8988T (cell line): ENCODE measurements at regions not wholly inside any gene's neighbourhood (a gene's known extent, or its start where the extent isn't known, plus 50 kb on each side); places are given as distances from the start of the nearest gene placed in this dataset.

Experiments
- DNase-seq: peaks from one replicate; pipeline ENCODE4 v3.0.0; 2011

DNA sequence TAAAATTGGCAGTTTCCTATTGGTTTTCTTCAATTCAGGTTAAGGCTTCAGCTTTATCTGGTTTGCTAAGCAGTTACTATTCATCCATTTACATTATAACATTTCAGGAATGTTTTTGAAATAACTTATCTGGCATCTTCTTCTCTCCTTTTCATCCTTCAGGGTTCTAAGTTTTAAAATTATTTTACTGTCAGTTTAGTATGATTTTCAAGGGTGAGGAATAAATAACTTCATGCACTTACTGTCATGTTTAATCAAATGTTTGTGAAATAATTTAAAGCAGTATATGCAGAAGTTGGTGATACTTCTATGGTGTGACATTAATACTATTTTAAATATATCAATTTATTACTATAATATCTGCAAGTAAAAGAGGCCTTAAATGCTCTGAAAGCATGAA is 338.1 kb upstream of the MMS22L start:
- no peak for DNase-seq

DNA sequence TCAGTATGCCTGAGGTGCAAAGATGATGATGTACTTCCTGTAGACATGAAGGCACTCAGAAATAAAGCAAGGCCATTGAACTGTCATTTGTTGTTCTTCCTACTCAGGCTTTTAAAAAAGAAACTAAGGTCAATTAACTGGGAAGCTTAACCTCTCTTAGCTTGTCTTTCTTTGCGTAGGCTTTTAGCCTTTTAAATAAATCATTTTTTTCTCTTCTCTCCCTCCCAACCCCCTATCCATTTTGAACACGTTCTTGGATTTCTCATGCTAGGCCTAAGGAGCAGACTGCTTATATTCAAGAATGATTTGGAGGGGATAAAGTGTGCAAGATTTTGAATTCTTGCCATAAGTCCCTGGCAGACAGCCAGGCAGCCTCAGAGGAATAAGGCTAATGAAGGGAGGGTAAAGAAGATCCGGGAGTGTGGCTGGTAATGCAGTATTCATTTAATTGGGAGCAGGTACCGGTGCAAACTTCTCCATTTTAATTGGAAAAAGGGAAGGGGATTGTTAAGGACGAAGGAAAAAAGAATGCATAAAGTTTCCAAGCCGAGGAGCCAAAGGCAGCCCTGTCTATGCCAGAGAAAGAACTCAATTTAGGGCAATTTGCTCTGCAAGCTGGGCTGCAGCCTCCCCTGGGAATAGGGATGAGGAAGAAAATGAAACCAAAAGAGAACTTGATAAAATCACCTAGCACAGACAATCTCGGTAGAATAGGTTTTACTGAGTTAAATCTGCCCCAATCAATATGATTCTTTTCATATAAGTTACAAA is 343.8 kb upstream of the MMS22L start:
- DNase-seq = no peak

DNA sequence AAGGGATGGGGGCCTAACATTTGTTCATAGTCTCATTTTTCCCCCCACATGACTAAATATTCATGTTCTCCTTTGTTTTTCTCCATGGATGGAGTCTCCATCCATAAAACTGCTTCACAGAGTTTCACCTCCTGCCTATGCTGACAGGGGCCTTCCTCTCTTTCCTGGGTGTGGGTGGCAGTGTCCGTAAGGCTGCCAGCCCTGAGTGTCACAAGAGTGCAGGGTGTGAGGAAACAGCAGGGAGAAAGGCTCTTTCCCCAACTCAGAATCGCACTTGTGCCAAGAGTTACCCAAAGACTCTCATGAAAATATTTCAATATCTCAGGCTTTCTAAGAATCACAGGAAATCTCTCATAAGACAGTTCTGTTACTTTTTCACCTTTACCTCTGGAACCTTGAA is 346.2 kb upstream of the MMS22L start:
- DNase-seq = no peak

DNA sequence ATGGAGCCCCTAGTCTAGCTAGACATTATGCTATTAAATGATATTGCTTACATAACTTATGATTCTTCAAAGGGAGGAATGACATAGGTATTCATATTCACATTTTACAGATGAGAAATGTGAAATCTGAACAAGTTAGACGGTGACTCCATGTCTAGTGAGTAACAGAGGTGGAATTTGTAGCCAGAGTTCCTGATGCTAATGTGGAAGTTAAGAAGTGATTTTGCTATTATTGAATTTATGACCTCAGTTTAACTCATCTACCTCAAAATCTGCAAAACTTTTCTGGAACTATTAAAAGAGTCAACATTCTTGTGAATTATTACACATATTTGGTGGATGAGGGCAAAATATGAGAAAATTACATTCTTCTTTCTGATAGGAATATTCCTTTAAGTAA is 347.6 kb upstream of the MMS22L start:
- no peak for DNase-seq

DNA sequence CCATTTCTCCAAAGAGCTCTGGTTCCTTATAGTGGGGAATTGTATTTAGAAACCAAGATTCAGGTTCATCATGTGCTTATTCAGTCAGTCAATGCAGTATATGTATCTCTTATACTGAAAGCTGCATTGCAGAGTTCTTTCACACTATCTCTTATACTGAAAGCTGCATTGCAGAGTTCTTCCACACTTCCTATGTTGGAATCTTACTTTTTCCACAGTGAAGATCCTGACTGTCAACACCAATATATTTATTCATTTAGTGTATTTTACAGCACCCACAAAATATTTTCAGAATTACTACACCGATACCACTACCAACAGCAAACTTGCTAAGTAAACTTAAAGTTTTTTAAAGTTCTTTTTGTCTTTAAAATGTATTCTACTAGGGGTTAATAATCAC is 349.3 kb upstream of the MMS22L start:
- no peak for DNase-seq

DNA sequence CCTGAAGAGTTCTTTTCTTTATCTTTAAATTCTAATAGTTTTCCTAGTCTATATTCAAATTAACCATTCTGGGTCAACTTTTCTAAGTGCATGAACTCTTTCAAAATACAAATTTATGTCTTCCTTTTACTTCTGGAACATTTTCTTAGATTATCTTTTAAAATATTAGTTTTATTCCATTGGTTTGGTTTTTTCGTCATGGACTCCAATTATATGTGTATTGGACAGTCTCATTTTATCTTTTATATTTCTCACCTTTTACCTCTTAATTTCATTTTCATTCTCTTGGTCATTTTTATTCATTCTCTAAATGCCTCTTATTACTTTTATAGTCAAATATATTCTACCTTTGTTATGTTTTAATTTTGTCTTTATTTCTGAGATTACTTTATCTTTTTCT is 356.7 kb upstream of the MMS22L start:
- no peak for DNase-seq

DNA sequence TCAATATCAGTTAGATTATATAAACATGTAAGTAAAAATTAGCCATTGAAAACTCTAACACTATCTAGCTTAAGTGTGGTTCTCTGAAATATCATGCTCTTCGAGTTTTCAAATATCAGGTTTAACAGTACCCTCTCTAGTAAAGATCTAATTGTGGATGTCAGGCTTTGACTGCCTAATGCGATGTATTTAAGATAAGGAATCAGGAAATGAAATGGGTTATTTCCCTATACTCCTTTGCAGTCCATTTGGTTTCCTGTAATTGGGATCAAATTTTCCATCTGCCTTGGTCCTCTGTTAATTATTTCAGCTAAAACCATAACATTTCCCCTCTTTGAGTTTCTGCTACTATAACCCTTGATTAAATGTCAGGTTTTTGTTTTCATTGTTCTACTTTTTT is 361.3 kb upstream of the MMS22L start:
- no peak for DNase-seq

DNA sequence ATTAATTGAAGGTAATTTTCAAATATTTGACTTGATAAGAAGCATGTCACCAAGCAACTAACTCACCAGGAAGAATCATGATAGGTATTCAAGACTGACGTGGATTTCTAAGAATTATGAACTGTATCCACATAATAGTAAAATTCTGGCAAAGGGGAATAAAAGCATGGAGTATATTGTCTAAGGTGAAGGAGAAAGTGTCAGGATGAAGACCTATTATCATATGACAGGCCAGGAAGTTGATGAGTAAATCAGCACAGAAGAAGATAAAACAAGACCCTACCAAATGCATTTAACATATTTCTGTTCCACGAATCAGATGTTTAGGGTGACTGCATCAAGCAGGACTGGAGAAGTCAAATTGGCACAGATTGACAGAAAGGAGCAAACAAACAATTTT is 362.7 kb upstream of the MMS22L start:
- no peak for DNase-seq

DNA sequence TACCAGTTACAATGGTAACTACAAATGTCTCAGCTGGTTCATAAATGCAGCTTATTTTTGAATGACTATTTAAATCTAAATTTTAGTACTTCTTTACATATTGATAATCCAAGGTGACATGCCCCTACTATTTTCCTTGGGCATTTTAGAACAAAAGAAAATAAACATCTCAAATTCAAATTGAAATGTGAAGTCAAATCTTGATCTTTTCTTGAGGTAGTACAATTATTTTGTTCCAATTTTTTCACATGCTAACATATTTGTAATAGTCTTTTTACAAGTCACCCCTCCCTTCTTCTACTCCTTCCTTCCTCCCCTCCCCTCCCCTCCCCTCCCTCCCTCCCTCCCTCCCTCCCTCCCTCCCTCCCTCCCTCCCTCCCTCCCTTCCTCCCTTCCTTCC is 370.1 kb upstream of the MMS22L start:
- no peak for DNase-seq

DNA sequence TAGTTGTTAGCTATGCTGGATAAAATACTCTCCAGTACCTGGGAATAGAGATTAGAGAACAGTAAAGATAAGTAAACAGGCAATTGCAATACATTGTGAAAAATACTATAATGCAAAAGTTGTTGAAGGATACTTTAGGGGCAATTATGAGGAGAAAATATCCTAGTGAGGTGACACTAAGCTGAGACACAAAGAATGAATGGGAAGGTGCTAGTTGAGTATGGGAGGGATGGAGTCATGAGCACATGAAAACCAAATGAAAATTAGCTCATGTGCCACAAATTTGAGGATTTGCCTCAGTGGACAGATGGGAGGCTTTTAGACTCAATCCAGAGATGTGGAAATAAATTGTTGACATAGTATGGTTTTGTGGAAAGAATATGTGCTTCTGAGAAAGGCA is 370.5 kb upstream of the MMS22L start:
- DNase-seq = no peak

DNA sequence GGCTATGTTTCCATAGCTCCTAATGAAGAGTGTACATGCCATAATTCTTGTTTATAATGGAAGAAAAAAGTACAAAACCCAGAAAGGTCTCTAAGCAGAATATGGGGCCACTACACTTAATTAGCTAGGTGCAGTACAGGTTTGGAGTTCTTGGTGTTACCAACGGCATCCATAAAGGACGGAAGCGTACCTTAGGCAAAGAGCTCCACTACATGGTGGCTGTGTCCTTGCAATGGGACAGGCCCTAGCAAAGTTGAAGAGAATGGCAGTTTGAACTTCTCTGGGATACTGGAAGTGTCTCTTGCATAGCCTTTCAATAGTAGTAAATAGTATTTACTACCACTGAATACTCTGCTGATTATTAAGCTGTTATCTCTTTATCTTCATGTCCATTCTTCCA is 371.7 kb upstream of the MMS22L start:
- no peak for DNase-seq

DNA sequence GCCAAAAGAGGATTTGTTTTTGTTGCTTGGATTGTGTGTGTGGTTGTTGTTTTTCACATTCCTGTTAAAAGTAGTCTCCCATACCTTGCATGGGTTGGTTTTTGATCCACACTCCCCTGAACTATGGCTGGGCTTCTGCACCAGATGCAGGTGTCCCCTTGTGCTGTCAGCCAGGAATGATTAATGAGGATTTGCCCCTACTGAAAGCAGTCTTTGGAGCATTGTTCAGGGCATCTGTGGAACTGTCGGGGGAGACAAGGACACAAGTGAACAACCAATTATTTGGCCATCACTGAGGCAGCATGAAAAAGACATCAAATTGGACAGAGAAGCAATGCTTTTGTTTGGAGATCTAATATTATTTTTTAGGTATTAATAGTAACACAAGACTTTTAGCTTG is 373.2 kb upstream of the MMS22L start:
- no peak for DNase-seq

DNA sequence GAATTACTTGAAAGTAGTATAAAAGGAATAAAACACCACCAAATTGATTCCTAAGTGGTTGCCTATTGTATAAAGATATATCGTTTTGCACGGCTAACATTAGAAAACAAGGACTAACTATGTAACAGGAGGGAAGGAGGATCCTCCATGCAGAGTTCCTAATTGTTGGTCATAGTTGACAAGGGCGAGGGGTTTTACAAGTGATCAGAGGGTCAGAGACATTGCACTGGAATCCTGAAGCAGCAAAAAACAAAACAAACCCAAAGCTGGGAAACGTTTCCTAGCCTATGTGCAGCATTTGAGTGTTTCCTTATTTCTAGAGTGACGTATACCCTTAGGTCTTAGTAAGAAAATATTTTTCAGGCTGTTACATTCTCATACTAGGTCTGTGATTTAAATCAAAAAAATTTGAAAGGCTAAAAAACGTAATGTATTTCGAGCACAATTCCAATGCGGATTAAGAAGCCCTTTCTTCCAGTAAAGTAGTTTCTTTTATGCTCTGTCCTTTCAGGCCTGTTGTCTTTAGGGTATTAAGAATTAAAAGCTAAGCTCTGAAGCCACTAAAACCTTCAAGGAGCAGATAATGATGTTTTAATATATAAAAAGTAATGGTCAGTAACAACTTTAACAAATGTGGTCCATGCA is 373.8 kb upstream of the MMS22L start:
- DNase-seq = no peak

DNA sequence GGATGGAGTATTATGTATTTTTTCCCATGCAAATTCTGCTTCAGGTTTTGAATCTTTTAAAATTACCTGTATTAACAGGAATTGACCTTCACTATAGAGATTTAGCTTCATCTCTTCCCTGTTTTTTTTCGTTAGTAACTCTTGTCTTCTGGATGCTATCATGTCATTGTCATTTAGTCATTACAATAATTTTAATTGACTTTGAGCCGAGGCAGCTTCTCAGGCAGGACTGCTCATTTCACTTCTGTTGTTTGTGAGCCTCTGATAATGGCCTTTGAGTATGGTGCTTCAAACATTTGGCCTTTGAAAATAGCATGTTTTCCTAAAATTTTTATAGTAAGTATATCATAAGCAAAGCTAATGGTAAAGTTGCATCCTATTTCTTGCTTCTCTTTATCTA is 375.1 kb upstream of the MMS22L start:
- no peak for DNase-seq

DNA sequence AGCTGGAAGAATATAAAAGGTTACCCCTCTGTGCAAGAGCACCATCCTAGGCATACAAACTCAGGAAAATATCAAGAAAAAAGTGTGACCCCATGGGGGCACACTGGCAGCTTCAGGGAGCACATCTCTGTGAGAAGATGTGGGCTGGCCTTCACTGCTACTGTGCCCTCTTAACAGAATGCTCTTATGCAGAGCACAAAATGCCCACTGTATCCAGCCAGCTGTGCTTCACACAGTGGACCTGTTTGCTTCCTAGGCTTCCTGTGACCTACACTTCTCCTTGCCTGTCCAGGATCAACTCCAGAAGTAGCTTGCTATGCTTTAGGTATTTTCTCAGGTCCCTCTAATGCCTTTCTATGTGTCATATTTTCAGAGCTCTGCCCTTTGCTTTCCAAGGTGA is 380.2 kb upstream of the MMS22L start:
- no peak for DNase-seq

DNA sequence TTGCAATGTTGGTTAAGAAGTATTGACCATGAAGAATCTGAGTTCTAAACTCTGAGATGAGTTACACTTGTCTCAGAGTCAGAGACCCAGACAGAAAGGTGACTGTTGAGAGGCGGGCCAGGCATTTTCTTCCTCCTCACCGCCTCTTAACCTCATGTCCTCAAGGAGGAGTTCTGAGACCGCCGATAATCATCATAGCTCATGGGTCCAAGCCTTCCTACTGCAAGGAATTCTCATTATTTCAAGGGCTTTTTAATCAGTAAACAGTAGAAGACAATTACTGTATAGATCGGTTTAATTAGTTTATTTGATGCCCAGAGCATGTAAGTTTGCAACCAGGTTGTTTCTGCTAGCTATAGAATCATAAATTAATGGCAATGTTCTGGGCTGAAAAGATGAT is 382.4 kb upstream of the MMS22L start:
- no peak for DNase-seq

DNA sequence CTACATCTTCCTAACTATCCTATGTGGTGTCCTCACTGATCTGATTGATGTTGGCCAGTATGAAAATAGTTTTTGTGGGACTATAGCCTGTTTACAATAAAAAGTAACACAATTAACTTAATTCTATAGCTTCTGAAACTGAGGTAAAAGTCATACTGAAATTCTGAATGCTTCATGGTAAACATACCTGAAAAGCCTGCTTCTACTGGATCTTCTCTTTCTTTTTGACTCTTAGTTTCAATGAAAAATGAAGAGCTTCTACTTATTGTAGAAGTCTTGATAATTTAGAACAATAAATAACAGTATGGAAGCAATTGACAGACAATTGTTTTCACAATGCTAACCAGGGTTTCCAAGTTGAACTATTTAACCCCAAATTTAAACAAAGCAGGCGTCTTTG is 383.9 kb upstream of the MMS22L start:
- DNase-seq = no peak

DNA sequence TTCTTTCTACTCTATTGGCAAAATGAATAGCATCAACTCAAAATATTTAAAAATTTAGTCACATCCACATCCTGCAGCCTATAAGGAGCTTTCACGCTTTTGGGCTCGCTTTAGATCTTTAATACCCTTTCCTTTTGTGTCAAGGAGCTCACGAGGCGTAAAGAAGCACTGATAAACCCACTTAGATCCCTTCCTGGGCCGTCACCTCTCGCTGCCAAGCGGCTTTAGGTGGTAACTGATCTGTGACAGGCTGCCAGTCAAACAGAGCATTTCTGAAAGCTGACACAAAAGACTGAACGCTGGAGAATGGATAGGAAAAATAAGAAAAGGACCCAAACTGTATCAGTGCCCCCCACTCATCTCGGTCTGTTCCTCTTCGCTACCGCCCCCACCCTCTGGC is 385.7 kb upstream of the MMS22L start:
- no peak for DNase-seq

DNA sequence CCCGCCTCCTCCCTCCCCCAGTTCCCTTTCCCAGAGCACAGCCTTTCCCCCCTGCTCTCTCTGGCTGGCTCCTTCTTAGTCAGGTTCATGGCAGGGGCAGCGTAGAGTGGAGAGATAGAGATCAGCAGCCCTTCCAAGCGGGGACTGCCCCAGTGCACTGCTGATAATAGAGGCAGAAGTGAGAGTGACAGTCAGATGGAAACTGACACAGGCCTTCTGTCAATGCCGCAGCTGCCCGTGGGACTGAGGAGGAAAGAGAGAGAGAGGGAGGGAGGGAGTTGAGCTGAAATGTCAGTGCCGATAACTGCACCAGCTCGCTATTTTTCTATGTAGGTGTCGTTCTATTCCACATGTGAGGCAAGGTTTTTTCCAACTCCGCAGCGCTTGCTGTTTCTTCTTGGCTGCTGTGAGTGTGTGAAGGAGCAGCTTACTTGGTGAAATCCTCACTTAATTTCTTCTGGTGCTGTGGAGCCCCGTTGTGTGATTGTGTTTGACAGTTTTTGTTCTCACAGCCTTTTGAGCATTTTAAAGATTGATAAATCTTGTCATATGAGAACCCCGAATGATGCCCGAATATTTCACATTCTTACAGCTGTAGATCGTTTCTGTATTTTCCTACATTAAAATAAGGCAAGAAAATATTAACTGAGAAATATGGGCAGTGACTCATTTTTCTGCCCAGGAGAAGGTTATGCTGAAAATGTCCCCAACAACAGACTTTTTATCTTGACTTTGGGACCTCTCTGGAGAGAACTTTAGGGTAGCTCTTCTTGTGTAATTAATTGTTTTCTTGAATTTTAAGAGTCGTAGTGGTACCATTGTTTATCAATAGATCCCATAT is 386.4 kb upstream of the MMS22L start:
- DNase-seq = no peak

DNA sequence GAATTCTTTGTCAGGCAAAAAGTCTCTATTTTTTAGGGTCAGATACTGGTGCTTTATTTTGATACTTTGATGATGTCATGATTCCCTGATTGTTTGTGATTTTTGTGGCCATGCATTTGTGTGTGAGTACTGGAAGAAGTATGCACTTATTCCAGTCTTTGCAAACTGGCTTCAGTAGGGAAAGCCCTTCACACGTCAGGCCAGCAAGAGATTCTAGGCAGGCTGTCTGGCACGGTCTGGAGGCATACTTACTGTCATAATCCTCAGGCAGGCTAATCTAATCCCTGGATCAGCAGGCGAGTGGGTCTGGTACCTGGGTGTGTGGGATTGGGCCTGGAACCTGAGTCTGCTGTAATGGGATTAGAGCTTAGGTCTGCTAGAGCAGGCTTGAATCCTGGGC is 391.8 kb upstream of the MMS22L start:
- no peak for DNase-seq

DNA sequence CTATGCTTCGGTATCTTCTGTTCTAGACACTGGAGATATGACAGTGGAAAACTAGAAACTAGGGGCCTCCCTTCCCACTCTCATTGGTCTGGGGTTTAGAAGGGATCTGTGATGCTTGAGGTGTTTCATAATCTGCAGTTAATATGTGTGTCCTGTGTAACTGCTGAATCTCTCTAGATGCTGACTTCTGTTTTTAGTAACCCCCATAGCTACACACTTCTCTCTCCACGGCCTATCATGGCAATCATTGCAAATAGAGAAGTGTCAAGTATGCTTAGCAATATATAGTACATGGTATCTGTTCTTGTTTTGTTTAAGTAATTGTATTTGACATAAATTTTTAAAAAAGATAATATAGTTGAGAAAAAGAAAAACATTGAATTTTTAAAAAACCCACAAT is 394.6 kb upstream of the MMS22L start:
- no peak for DNase-seq

DNA sequence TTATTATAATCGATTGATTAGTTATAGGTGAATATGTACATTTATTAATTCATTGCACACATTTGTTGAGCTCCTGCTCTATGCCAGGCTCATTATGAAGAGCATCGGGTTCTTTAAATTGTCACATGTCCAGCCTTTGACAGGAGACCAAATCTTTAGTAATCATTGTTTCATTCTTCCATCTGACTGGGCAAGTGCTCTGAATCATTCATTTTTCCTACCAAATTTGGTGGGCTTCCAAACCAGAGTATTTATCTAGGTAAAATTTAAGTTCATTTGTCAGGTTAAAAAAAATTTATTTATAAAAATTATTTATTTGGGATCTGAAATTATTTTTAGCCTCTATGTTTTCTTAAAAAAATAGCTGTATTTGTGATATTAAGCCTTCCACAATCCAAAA is 404.9 kb upstream of the MMS22L start:
- no peak for DNase-seq

DNA sequence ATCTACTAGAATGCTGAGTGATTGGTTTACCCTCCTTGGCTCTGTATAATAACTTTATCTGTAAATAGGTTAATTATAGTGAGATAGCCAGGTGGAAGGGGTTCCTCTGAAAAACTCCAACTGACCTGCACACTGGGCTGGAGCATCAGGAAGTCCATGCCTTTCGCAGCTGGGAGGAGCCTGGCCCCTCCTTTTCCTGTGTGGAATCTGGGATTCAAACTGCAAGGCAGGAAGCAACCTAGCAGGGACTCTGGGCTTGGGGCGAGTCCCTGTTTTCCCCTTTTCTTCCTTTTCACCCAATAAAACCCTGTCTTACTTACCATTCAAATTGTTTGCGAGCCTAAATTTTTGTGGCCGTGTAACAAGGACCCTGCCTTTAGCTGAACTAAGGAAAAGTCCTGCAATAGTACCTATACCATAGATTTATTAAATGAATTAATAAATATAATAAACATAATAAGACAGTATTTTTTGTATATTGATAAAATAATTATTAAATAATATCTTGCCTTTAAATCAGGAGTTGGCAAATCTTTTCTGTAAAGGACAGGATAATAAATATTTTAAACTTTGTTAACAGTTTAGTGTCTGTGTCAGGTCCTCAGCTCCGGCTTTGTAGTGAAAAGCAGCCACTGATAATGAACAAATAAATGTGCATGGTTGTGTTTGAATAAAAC is 406.2 kb upstream of the MMS22L start:
- no peak for DNase-seq

DNA sequence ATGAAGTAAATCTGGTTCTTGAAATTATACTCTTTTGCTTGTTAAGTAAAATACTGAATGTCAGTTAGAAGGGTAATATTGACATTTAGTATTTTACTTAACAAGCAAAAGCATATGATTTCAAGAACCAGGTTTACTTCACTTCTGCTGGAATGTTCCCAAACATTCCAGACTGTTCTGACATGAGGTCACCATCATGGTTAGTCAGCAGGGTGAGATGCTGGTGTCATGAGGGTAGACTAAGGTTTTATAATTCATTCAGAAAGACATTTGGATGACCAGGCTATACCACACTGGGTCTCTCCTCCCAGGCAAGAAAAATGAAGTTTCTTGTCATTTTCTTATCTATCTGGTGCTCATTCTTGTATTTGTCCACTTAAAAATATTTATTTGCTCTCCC is 414.4 kb upstream of the MMS22L start:
- no peak for DNase-seq
